Activated effector memory CD4-positive, alpha-beta T cell treated with Interleukin-2 at 50 U/mL for 16 hours (primary cell): ENCODE measurements at regions not wholly inside any gene's neighbourhood (a gene's known extent, or its start where the extent isn't known, plus 50 kb on each side); places are given as distances from the start of the nearest gene placed in this dataset.
"Not testable (repeated sequence)": the region's sequence is repeated elsewhere in the genome, so short reads cannot be mapped to it uniquely, and the experiment has no call there.

ENCODE experiments used
- DNase-seq: peaks from one replicate; pipeline ENCODE4 v3.0.0-alpha.2; 2020

GRCh38 chr9:64370344-64370743 is 914.7 kb downstream of the FOXD4L5 start:
- DNase-seq: not testable (repeated sequence)

DNA sequence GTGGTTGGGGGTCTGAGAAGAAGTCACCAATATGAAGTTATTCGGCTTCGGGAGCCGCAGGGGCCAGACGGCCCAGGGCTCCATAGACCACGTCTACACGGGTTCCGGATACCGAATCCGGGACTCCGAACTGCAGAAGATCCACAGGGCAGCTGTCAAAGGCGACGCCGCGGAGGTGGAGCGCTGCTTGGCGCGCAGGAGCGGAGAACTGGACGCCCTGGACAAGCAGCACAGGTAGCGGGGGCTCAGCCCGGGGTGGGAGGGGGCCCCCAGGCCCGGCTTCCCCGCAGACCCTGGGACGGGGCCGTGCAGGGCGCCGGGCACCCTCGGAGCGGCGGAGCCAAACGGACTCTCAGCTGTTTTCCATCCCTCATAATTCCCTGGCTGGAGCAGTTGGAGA is 915.4 kb downstream of the FOXD4L5 start:
- DNase-seq: not testable (repeated sequence)

DNA sequence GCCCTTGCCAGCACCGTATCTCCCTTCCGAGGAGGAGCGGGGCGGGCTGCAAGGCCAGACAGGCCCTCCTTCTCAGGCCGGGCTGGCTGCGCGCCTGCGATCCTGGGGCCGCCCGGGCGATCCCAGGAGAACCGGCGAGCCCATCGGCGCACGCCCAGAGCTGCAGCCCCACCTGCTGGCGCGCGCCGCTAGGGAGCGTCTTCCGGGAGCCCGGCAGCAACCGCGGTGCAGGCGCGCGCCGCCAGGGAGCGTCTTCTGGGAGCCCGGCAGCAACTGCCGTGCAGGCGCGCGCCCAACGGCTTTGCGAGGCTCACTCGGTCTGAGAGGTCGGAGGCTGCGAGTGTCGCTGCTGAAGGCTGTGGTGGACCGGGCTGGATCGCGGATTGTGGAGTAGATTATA is 915.9 kb downstream of the FOXD4L5 start:
- DNase-seq: peak; percentile 71

- not testable (repeated sequence) for DNase-seq
Observed at GRCh38 chr9:64368644-64368942, 916.4 kb downstream of the FOXD4L5 start.

GRCh38 chr9:64367826-64368643 is 917.0 kb downstream of the FOXD4L5 start:
- DNase-seq: not testable (repeated sequence)
